HepG2 (cell line): ENCODE measurements at regions not wholly inside any gene's neighbourhood (a gene's known extent, or its start where the extent isn't known, plus 50 kb on each side); places are given as distances from the start of the nearest gene placed in this dataset.

Experiments used
- KAT2B ChIP-seq: fragments of 150-350 bp; IDR thresholded peaks from 2 replicates; pipeline ENCODE4 v1.6.1; 2014; ENCODE audit warnings: low read depth, low read length, borderline replicate concordance
- KAT8 ChIP-seq: IDR thresholded peaks from 2 replicates; pipeline ENCODE4 v1.6.1; 2016; ENCODE audit warnings: missing genetic modification reagents, missing compliant biosample characterization
- NAIF1 ChIP-seq: sonication (generic); formaldehyde crosslinking; IDR thresholded peaks from 2 replicates; pipeline ENCODE4 v1.5.0; 2020; ENCODE audit warnings: mild to moderate bottlenecking, missing genetic modification reagents, borderline replicate concordance
- PITX1 ChIP-seq: sonication (generic); formaldehyde crosslinking; IDR thresholded peaks from 2 replicates; pipeline ENCODE4 v1.5.1; 2020; ENCODE audit warnings: mild to moderate bottlenecking, missing genetic modification reagents
- TAF1 ChIP-seq: sonication (generic); formaldehyde crosslinking; IDR thresholded peaks from 2 replicates; pipeline ENCODE4 v1.4.0; 2020; ENCODE audit warnings: missing genetic modification reagents
- ZNF605 ChIP-seq: sonication (generic); formaldehyde crosslinking; IDR thresholded peaks from 2 replicates; pipeline ENCODE4 v1.8.0; 2022; ENCODE audit warnings: mild to moderate bottlenecking, missing genetic modification reagents
- ZNF768 ChIP-seq: sonication (generic); formaldehyde crosslinking; IDR thresholded peaks from 2 replicates; pipeline ENCODE4 v1.4.0; 2020; ENCODE audit warnings: missing genetic modification reagents
- TF ChIP-seq, protein P1 (sequence below): sonication (generic); formaldehyde crosslinking; IDR thresholded peaks from 2 replicates; pipeline ENCODE4 v1.5.0; 2020; ENCODE audit warnings: mild to moderate bottlenecking, missing genetic modification reagents, moderate library complexity
- TF ChIP-seq, protein P2 (sequence below), 2 experiments: sonication (generic) in 1 of 2; formaldehyde crosslinking in 1 of 2; IDR thresholded peaks; 2 replicates each; pipeline versions ENCODE4 v1.5.1 to v1.6.1; 2011 to 2020; ENCODE audit warnings: borderline replicate concordance in 1 of 2, low read depth in 1 of 2, low read length in 1 of 2, mild to moderate bottlenecking in 1 of 2, missing genetic modification reagents in 1 of 2, moderate library complexity in 1 of 2
- TF ChIP-seq, protein P3 (sequence below): IDR thresholded peaks from 2 replicates; pipeline ENCODE4 v1.6.1; 2012; ENCODE audit warnings: inconsistent platforms
- TF ChIP-seq, protein P4 (sequence below): sonication (generic); formaldehyde crosslinking; IDR thresholded peaks from 2 replicates; pipeline ENCODE4 v1.4.0; 2020; ENCODE audit warnings: missing genetic modification reagents

DNA sequence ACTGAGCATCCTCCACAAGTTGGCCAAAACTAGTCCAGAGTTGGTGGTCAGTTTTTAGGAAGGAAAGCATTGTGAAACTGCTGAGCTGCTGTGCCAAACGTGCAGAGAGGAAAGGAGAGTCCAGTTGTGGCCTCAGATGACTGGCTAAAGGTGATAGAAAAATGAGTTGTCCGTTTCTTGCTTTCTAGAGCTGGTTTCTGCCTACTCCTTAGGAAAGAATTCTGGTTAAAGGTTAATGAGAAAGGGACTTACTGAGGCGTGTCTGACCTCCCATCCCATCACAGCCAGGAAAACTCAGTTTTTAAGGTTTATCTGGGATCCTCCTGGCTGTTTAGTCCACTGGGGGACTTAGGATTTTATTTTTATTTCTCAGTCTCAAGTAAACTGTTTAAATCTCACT, 1186.3 kb downstream of the UQCRFS1 start:
- TF ChIP-seq ZNF768 (CRISPR knock-in tag) (no peak), KAT8 (no peak), PITX1 (CRISPR knock-in tag) (no peak), TAF1 (CRISPR knock-in tag) (no peak), KAT2B (no peak), ZNF605 (CRISPR knock-in tag) (no peak), NAIF1 (CRISPR knock-in tag) (no peak)
- TF ChIP-seq, protein P1, sequence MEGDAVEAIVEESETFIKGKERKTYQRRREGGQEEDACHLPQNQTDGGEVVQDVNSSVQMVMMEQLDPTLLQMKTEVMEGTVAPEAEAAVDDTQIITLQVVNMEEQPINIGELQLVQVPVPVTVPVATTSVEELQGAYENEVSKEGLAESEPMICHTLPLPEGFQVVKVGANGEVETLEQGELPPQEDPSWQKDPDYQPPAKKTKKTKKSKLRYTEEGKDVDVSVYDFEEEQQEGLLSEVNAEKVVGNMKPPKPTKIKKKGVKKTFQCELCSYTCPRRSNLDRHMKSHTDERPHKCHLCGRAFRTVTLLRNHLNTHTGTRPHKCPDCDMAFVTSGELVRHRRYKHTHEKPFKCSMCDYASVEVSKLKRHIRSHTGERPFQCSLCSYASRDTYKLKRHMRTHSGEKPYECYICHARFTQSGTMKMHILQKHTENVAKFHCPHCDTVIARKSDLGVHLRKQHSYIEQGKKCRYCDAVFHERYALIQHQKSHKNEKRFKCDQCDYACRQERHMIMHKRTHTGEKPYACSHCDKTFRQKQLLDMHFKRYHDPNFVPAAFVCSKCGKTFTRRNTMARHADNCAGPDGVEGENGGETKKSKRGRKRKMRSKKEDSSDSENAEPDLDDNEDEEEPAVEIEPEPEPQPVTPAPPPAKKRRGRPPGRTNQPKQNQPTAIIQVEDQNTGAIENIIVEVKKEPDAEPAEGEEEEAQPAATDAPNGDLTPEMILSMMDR, result no peak
- TF ChIP-seq, protein P2, sequence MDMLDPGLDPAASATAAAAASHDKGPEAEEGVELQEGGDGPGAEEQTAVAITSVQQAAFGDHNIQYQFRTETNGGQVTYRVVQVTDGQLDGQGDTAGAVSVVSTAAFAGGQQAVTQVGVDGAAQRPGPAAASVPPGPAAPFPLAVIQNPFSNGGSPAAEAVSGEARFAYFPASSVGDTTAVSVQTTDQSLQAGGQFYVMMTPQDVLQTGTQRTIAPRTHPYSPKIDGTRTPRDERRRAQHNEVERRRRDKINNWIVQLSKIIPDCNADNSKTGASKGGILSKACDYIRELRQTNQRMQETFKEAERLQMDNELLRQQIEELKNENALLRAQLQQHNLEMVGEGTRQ (IDR thresholded peaks at IDR 0.05; ENCODE audit: low read depth, low read length), result no peak
- TF ChIP-seq, protein P2 (CRISPR knock-in tag; IDR thresholded peaks at IDR 0.05; ENCODE audit: borderline replicate concordance), result no peak
- TF ChIP-seq, protein P3, sequence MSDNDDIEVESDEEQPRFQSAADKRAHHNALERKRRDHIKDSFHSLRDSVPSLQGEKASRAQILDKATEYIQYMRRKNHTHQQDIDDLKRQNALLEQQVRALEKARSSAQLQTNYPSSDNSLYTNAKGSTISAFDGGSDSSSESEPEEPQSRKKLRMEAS, result no peak
- TF ChIP-seq, protein P4, sequence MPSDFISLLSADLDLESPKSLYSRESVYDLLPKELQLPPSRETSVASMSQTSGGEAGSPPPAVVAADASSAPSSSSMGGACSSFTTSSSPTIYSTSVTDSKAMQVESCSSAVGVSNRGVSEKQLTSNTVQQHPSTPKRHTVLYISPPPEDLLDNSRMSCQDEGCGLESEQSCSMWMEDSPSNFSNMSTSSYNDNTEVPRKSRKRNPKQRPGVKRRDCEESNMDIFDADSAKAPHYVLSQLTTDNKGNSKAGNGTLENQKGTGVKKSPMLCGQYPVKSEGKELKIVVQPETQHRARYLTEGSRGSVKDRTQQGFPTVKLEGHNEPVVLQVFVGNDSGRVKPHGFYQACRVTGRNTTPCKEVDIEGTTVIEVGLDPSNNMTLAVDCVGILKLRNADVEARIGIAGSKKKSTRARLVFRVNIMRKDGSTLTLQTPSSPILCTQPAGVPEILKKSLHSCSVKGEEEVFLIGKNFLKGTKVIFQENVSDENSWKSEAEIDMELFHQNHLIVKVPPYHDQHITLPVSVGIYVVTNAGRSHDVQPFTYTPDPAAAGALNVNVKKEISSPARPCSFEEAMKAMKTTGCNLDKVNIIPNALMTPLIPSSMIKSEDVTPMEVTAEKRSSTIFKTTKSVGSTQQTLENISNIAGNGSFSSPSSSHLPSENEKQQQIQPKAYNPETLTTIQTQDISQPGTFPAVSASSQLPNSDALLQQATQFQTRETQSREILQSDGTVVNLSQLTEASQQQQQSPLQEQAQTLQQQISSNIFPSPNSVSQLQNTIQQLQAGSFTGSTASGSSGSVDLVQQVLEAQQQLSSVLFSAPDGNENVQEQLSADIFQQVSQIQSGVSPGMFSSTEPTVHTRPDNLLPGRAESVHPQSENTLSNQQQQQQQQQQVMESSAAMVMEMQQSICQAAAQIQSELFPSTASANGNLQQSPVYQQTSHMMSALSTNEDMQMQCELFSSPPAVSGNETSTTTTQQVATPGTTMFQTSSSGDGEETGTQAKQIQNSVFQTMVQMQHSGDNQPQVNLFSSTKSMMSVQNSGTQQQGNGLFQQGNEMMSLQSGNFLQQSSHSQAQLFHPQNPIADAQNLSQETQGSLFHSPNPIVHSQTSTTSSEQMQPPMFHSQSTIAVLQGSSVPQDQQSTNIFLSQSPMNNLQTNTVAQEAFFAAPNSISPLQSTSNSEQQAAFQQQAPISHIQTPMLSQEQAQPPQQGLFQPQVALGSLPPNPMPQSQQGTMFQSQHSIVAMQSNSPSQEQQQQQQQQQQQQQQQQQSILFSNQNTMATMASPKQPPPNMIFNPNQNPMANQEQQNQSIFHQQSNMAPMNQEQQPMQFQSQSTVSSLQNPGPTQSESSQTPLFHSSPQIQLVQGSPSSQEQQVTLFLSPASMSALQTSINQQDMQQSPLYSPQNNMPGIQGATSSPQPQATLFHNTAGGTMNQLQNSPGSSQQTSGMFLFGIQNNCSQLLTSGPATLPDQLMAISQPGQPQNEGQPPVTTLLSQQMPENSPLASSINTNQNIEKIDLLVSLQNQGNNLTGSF (CRISPR knock-in tag), result no peak
